ENCODE measurements at regions not wholly inside any gene's neighbourhood (a gene's known extent, or its start where the extent isn't known, plus 50 kb on each side); places are given as distances from the start of the nearest gene placed in this dataset.
"Not testable (repeated sequence)": the region's sequence is repeated elsewhere in the genome, so short reads cannot be mapped to it uniquely, and the experiment has no call there.

GRCh38 chr18:71443706-71444480 lies 1100.2 kb downstream of the CBLN2 start:
- DNase-seq = no peak

- DNase-seq = no peak
Measured at GRCh38 chr18:71442731-71443141, 1101.4 kb downstream of the CBLN2 start.

- no peak for DNase-seq
Measured at GRCh38 chr18:71441156-71441555, 1103.0 kb downstream of the CBLN2 start.

- DNase-seq = no peak
Measured at GRCh38 chr18:71437511-71437910, 1106.6 kb downstream of the CBLN2 start.

GRCh38 chr18:71433373-71433772 lies 1110.8 kb downstream of the CBLN2 start:
- DNase-seq = no peak

- no peak for DNase-seq
Measured at GRCh38 chr18:71431689-71432088, 1112.5 kb downstream of the CBLN2 start.

- no peak for DNase-seq
Measured at GRCh38 chr18:71431171-71431570, 1113.0 kb downstream of the CBLN2 start.

GRCh38 chr18:71426441-71426840 lies 1117.7 kb downstream of the CBLN2 start:
- no peak for DNase-seq

- DNase-seq = no peak
Measured at GRCh38 chr18:71405169-71405809, 1116.4 kb downstream of the SOCS6 start.

GRCh38 chr18:71403501-71403900 lies 1114.7 kb downstream of the SOCS6 start:
- no peak for DNase-seq

GRCh38 chr18:71398531-71398930 lies 1109.7 kb downstream of the SOCS6 start:
- DNase-seq = no peak

- no peak for DNase-seq
Measured at GRCh38 chr18:71388148-71388547, 1099.3 kb downstream of the SOCS6 start.

GRCh38 chr18:71374294-71375000 lies 1085.6 kb downstream of the SOCS6 start:
- no peak for DNase-seq

GRCh38 chr18:71371951-71372605 lies 1083.2 kb downstream of the SOCS6 start:
- DNase-seq = no peak

- no peak for DNase-seq
Measured at GRCh38 chr18:71370671-71371445, 1082.0 kb downstream of the SOCS6 start.

- no peak for DNase-seq
Measured at GRCh38 chr18:71370095-71370494, 1081.2 kb downstream of the SOCS6 start.

- no peak for DNase-seq
Measured at GRCh38 chr18:71362140-71362539, 1073.3 kb downstream of the SOCS6 start.

GRCh38 chr18:71355599-71355998 lies 1066.8 kb downstream of the SOCS6 start:
- not testable (repeated sequence) for DNase-seq

- DNase-seq = no peak
Measured at GRCh38 chr18:71352618-71353017, 1063.8 kb downstream of the SOCS6 start.

- no peak for DNase-seq
Measured at GRCh38 chr18:71336576-71337210, 1047.8 kb downstream of the SOCS6 start.

- no peak for DNase-seq
Measured at GRCh38 chr18:71329563-71329962, 1040.7 kb downstream of the SOCS6 start.

GRCh38 chr18:71329114-71329513 lies 1040.3 kb downstream of the SOCS6 start:
- DNase-seq = no peak
